GM19395 (cell line): ENCODE measurements at regions not wholly inside any gene's neighbourhood (a gene's known extent, or its start where the extent isn't known, plus 50 kb on each side); places are given as distances from the start of the nearest gene placed in this dataset.
"Not testable (repeated sequence)": the region's sequence is repeated elsewhere in the genome, so short reads cannot be mapped to it uniquely, and the experiment has no call there.

Experiments
- ATAC-seq: cut with Tn5 transposase; IDR thresholded peaks from one replicate; pipeline ENCODE4 v1.9.1; 2021; ENCODE audit warnings: mild to moderate bottlenecking, moderate library complexity; ENCODE audit not compliant: unreplicated experiment

DNA sequence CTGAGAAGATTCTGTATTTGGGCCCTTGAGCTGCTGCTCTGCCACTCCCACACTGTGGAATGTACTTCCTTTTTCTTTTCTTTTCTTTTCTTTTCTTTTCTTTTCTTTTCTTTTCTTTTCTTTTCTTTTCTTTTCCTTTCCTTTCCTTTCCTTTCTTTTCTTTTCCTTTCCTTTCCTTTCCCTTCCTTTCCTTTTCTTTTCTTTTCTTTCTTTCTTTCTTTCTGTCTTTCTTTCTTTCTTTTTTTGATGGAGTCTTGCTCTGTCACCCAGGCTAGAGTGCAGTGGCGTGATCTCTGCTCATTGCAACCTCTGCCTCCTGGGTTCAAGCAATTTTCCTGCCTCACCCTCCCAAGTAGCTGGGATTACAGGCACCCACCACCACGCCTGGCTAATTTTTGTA, 89.8 kb downstream of the DNAAF6 start:
- not testable (repeated sequence) for ATAC-seq

DNA sequence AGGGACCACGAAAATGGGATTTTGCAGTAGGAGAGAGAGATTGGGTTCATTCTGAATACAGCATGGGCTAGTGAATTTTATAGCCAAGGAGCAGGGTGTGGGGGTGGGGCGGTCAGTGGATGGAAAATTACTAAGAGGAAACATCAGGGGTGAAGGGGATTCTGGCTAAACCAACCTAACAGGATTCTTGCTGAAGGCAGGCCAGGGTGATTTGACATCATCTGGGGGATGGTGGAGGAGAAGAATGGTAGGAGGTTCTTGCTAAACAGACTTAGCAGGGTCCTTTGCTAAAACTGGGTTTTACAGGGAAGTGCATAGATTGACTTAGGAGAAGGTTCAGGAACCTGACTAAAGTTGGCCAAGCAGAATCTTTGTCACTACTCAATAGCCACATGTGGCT, 91.9 kb downstream of the DNAAF6 start:
- no peak for ATAC-seq

DNA sequence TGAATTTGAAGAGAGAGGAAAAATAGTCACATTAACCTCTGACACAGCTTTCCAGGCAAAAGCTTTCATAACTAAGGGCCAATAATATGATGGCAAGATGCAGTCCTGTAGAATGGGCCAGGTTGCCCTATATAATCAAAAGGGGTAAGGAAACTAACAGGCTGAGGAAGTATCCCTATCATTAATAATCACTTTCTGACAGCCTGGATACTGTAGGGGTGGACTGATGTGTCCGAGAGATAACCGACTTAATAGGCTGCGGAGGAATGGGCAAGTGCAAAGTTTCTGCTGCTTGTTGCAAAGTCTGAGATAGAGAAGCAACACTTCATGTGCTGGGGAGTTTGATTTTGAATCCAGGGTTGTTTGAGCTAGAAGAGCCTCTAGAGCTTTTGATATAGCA, 94.8 kb downstream of the DNAAF6 start:
- ATAC-seq, result no peak

DNA sequence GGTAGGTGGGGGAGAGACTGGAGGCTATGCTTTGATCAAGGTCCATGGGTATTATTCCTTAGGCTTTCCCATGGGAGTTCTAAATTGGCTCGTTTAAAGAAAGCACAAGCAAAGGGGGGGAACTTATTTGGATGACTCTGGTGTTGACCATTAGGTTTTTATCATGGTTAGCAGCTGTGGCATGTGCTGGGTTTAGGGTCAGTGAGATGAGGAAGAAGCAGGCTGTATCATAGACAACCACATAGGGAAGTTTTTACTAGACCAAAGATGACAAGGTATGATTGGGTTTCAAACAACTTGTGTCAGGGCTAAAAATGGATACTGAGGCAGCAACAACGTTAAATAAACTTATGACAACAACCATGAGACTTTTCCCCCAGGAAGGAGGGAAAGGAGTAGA, 97.7 kb downstream of the DNAAF6 start:
- no peak for ATAC-seq

DNA sequence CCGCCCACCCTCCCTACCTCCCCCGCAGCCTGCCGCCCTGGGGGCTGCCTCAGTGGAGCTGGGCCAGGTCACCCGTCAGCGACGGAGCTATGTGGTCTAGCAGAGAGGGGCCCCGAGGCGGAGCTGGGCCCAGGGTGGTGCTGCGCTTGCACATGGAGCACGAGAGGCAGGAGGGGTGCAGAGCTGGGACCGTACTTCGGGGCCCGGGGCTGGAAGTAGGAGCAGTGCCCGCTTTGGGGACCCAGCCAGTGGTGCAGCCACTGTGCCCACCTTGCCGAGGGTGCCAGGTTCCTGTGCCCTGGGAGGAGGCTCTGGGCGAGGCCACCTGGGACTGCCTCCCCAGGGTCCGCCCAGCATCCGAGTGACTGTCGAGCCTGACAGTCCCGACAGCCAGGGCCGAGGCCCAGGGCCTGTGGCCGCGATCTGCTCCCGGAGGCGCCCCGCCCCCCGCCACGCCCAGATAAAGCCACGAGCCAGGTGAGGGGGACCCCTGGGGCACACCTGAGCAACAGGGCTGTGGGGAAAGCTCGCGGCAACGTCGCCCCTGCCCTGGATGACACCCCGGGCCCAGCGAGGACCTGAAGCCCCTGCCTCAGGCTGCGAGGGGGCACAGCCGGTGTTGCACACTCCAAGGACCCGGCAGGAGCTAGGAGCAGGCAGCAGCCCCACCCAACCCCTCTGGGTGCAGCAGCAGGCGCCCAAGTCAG, 117.5 kb downstream of the DNAAF6 start:
- no peak for ATAC-seq

DNA sequence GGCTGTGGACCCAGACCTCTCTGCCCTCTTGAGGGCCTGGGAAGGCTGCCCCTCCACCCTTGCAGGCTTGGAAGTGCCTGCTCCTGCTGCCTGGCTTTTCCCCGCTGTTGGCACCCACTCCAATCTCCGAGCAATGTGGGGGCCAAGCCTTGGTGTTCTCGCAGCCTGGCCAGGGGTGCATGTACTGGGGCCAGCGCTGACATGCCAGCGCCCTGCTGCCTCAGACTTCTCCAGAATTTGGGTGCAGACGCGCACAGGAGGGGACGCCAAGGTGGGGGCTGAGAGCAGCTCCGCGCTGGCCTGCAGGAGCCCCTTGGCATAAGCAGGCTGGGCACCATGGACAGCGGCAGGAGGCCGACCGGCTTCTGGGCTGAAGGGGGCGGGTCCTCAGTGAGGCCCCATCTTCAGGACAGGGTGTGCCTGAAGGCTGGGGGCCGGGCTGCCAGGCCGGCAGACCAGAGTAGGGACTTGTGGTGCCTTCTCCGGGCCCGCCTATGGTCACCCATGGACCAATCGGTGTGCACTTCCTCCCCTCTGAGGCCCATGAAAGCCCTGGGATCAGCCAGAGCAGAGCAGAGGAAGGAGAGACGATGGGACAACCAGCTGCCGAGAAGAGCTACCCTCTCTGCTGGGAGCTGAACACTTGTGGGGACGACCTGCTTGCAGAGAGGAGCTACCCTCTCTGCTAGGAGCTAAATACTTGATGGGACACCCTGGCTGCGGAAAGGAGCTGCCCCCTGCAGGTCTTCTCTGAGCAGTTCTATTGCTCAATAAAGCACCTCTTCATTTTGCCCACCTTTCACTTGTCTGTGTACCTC, 118.3 kb downstream of the DNAAF6 start:
- ATAC-seq, result no peak

DNA sequence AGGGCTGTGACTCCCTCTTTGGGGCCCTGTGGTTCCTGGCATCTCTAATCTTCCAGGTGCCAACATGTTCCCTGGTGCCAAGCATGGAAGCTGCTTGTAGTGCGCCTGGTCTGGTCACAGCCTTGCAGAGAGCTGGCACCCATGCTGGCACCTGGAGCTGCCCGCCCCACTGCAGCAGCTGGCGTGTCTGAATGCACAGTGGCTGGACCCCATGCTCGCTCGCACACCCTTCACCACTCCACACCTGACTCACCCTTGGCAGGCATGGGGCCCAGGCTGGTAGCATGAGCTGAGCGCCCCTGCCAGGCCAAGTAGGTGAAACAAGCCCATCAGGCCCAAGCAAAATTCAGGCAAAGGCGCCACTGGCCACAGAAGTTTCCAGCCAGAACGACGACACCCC, 119.1 kb downstream of the DNAAF6 start:
- no peak for ATAC-seq

DNA sequence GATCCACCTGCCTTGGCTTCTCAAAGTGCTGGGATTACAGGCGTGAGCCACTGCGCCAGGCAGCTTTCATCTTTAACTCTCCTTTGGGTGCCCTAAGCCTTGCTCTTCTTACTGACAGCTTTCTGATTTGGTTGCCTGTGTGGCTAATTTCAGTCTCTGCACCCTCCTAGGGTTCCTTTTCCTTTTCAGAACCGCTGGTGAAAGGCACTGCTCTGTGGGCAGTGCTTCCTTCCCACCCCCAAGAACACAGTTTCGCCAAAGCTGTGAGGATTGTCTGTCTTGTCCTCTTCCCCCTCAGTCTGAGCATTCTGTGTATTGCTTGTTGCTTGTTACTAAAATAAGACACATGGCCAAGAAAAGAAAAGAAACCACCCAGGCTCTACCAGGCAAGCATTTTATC, 101.4 kb upstream of the FRMPD3 start:
- no peak for ATAC-seq

DNA sequence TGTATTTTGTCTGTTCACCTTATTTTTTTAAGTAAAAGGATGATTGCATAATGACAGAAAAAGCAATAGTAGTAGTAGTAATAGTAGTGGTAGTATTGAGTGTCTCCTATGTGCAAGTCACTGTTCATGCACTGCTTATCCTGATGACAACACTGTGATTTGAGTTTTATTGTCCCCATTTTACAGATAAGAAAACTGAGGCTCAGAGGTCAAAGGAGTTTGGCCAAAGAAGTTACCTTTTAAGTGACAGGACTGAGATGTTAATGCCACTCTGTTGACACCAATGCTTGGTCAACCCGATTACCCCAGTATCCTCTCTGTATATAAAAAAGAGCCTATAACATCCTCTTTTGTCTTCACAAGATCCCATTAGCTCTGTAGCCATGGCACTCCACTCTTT, 100.5 kb upstream of the FRMPD3 start:
- ATAC-seq, result no peak

DNA sequence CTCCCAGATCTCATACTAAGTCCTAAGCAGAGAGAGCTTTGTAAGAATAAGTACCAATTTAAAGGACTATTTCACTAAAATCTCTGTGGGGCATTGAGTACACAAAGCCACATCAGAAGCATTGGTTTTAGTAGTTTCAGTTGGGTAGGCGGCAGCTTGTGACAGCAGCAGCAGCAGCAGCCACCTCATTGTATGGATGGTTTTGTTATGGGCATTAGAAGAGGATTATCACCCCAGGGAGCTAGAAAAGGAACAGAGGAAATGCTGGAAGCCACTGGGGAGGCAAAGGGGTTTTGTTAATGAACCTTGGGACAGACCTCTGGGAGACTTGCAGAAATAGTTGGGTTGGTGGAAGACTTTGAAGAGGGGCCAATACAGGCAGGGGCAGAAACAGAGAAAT, 93.9 kb upstream of the FRMPD3 start:
- no peak for ATAC-seq

DNA sequence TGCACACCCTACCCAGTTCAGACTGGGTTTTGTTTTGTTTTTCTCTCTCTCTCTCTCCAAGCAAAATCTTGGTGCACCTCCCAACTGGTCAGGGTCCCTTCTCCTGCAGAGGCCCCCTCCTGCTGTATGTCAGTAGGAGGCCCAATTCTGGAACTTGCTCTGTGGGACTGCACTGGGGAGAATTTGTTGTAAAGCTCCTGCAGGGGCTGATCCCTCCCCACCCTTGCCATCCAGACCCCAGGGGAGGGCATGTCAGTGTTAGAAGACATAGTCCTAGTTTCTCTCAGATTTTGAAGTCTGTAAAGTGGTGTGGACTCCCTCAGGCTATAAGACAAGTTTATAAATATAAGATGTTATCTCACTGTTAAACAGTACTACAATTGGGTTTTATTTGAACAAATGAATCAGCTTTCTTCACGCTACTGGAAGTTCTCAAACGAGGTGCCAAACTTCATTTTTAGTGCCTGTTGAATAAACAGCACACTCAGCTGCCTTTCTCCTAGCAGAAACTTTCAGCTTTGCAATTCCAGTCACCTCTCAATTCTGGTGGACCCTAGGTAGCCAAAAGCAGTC, 88.6 kb upstream of the FRMPD3 start:
- ATAC-seq, result no peak

DNA sequence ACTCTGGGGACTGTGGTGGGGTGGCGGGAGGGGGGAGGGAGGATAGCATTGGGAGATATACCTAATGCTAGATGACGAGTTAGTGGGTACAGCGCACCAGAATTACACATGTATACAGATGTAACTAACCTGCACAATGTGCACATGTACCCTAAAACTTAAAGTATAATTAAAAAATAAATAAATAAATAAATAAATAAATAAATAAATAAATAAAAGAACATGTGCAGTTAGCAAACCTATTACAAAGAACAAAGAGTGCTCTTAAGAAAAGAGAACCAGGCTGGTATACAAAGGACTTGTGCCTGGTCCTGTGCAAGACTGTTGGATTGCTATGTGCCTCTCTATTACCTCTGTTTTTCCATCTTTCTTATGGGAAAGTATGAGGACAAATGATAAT, 79.3 kb upstream of the FRMPD3 start:
- ATAC-seq, result not testable (repeated sequence)

DNA sequence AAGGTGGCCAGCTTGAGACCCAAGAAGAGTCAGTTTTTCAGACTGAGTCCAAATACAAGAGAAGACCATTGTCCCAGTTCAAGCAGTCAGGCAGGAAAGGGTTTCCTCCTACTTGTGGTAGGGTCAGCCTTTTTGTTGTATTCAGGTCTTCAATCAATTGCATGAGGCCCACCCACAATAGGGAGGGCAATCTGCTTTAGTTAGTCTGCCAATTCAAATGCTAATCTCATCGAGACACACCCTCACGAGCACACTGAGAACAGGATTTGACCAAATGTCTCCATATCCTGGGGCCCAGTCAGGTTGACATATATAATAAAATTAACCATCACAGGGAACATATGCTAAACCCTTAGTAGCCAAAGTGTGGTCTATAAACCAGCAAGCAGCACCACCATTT, 75.3 kb upstream of the FRMPD3 start:
- no peak for ATAC-seq

DNA sequence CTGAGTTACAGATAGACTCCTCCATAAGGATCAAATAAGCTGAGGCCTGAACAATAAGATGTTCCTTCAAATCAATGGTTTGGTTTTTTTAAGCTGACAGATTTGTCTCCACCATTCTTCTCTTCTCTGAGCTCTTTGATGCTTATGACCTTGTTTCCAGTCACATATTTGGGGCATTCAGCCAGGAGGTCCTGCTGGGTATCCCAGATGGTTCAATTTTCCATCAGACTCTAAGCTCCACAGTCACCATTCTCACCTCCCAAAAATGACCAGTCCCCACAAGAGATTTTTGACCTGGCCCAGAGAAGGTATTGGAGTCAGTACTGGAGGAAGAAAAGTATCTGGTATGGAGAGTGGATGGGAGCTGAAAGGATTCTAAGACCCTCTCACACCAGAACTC, 74.6 kb upstream of the FRMPD3 start:
- ATAC-seq, result no peak

DNA sequence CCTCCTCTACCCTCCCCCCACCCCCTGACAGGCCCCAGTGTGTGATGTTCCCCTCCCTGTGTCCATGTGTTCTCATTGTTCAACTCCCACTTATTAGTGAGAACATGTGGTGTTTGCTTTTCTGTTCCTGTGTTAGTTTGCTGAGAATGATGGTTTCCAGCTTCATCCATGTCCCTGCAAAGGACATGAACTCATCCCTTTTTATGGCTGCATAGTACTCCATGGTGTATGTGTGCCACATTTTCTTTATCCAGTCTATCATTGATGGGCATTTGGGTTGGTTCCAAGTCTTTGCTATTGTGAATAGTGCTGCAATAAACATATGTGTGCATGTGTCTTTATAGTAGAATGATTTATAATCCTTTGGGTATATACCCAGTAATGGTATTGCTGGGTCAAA, 73.3 kb upstream of the FRMPD3 start:
- not testable (repeated sequence) for ATAC-seq

DNA sequence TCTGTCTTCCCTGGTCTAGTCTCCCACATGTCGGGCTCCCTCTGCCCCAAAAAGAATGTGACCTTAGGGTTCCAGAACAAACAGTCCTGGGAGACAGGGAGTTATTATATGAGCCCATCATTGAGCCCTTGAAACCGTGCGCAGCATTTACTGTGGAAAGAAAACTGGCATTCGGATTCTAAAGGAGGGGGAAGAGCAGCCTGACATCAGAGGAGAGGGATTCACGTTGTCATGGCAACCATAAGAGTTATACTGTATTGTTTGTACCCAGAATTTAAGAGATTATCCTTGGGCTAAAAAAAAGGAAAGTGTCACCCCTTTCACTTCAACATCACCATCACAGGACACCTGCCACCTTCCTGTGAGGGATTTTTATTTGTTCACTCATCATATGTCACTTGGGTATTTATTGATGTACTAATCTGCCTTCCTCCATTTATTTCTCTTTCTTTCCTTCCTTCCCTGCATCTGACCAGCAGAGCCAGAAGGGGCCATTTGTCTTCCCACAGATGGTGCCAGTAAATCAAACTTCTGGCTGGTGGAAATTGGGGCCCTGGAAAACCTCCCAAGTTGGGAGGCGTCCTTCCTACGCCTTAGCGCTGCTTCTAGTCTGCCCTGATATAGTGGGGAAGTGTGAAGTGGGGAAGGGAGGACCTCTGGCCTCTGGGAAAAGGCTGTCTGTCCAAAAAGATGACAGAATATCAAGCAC, 64.9 kb upstream of the FRMPD3 start:
- no peak for ATAC-seq

DNA sequence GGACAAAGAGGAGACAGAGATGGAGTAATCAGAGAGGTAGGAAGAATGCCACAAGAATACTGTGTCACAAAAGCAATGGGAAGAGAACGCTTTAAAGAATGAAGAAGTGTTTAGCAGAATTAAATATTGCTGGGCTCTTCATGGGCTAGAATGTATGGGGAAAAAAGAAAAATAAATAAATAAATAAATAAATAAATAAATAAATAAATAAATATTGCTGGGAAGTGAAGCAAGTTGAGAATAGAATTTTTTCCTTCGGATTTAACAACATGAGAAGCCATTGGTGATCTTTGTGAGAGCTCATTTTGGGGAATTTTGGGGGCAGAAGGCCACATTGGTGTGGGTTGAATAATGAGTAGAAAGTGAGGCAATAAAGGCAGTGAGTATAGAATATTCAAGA, 59.7 kb upstream of the FRMPD3 start:
- ATAC-seq, result no peak

DNA sequence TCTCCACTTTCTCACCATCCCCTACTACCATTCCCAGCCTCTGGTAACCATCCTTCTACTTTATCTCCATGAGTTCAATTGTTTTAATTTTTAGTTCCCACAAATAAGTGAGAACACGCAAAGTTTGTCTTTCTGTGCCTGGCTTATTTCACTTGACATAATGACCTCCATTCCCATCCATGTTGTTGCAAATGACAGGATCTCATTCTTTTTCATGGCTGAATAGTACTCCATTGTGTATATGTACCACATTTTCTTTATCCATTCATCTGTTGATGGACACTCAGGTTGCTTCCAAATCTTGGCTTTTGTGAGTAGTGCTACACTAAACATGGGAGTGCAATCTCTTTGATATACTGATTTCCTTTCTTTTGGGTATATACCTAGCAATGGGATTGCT, 55.8 kb upstream of the FRMPD3 start:
- not testable (repeated sequence) for ATAC-seq

DNA sequence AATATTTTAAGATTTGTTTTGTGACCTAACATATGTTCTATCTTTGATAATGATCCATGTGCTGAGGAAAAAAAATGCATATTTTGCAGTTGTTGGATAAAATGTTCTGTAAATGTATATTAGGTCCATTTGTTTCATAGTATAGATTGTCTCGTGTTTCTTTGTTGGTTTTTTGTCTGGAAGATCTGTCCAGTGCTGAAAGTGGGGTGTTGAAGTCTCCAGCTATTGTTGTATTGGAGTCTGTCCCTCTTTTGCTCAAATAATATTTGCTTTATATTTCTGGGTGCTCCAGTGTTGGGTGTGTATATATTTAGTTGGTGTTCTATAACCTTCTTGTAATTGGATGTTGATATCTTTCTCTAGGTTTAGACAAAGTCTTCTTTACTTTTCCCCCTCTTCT, 53.2 kb upstream of the FRMPD3 start:
- ATAC-seq, result no peak

DNA sequence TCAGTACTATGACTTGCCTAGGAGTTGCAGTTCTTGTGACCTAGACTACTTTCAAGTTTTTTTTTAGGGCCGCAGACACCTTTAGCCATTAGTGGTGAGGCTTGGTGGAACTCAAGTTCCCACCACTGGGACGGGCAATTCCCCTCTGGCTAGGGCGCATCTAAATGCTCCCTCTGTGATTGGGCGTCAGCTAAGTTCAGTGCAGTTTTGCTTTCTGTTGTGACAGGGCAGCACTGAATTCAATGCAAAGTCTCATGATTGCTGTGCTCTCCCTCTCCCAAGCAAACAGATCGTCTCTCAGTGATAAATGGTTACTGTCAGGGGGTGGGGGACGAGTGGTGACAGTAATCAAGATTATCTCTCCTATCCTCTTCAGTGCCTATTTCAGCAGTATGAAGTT, 52.7 kb upstream of the FRMPD3 start:
- ATAC-seq, result no peak

DNA sequence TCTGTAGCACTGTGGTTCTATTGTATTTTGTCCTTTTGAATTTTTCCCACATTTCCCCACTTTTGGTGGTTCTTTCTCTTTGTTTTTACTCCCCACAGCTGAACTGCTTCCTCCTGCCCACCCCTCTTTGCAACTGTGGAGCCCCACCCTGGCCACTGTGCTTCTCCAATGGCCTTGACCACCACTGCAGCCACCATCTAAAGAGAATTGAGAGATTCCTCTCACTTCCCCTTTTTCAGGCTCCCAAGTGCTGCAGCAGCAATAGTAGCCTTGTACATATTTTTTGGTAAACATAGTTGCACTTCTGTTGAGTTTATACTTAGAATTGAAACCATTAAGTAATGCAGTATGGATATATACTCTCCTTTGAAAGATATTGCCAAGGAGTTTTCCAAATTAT, 51.3 kb upstream of the FRMPD3 start:
- peak; percentile 84 for ATAC-seq
